Neural cell (in vitro differentiated cells): ENCODE measurements at regions not wholly inside any gene's neighbourhood (a gene's known extent, or its start where the extent isn't known, plus 50 kb on each side); places are given as distances from the start of the nearest gene placed in this dataset.

Source experiments
- H2AFZ ChIP-seq: fragments of 200-600, 300-800 bp; sonication (generic), shearing (Covaris generic); 2 replicates; pipeline ENCODE4 v1.6.0; 2014; ENCODE audit warnings: low read depth, mild to moderate bottlenecking, antibody characterized with exemption, low read length, moderate library complexity
- H3F3A ChIP-seq: fragments of 200-600 bp; shearing (Covaris generic); 2 replicates; pipeline ENCODE4 v1.6.1; 2016; ENCODE audit warnings: mild to moderate bottlenecking, moderate library complexity, mixed read lengths, antibody characterized with exemption, low read length; ENCODE audit not compliant: insufficient read depth, poor library complexity, severe bottlenecking
- H3K27ac ChIP-seq: fragments of 200-600, 300-800 bp; sonication (generic), shearing (Covaris generic); 2 replicates; pipeline ENCODE4 v1.5.1; 2014; ENCODE audit warnings: mild to moderate bottlenecking, low read length, moderate library complexity
- H3K27me3 ChIP-seq: fragments of 300-800, 200-600 bp; sonication (generic), shearing (Covaris generic); 2 replicates; pipeline ENCODE4 v1.6.0; 2014; ENCODE audit warnings: mild to moderate bottlenecking, low read depth, low read length, moderate library complexity; ENCODE audit not compliant: insufficient read depth
- H3K36me3 ChIP-seq: fragments of 300-800, 200-600 bp; sonication (generic), shearing (Covaris generic); 2 replicates; pipeline ENCODE4 v1.5.1; 2014; ENCODE audit warnings: mild to moderate bottlenecking, antibody characterized with exemption, low read length, moderate library complexity; ENCODE audit not compliant: insufficient read depth
- H3K4me2 ChIP-seq: fragments of 300-800, 200-600 bp; sonication (generic), shearing (Covaris generic); 2 replicates; pipeline ENCODE4 v1.6.0; 2014; ENCODE audit warnings: mild to moderate bottlenecking, low read length
- H3K4me3 ChIP-seq: fragments of 300-800, 200-600 bp; sonication (generic), shearing (Covaris generic); 2 replicates; pipeline ENCODE4 v1.5.1; 2014; ENCODE audit warnings: mild to moderate bottlenecking, low read length, moderate library complexity
- H3K79me2 ChIP-seq: fragments of 200-600 bp; shearing (Covaris generic); replicated peaks from 2 replicates; pipeline ENCODE4 v1.6.0; 2014; ENCODE audit warnings: mild to moderate bottlenecking, low read length, moderate library complexity; ENCODE audit not compliant: insufficient read depth
- H3K9ac ChIP-seq: fragments of 300-800, 200-600 bp; sonication (generic), shearing (Covaris generic); 2 replicates; pipeline ENCODE4 v1.6.1; 2016; ENCODE audit warnings: mild to moderate bottlenecking, low read length, mixed read lengths
- H3K9me2 ChIP-seq: fragments of 200-600 bp; shearing (Covaris generic); 2 replicates; pipeline ENCODE4 v1.6.1; 2016; ENCODE audit warnings: mild to moderate bottlenecking, low read length, mixed read lengths; ENCODE audit not compliant: insufficient read depth
- H3K9me3 ChIP-seq: fragments of 200-600, 300-800 bp; sonication (generic), shearing (Covaris generic); 2 replicates; pipeline ENCODE4 v1.6.1; 2016; ENCODE audit warnings: mild to moderate bottlenecking, mixed run types, low read length, moderate library complexity, mixed read lengths
- H4K20me1 ChIP-seq: fragments of 200-600 bp; shearing (Covaris generic); 2 replicates; pipeline ENCODE4 v1.6.1; 2016; ENCODE audit warnings: mild to moderate bottlenecking, mixed run types; ENCODE audit not compliant: insufficient read depth
- CTCF ChIP-seq: fragments of 450-650 bp; IDR thresholded peaks from 2 replicates; pipeline ENCODE4 v1.5.1; 2014; ENCODE audit warnings: antibody characterized with exemption, mild to moderate bottlenecking, moderate library complexity; ENCODE audit not compliant: poor library complexity, severe bottlenecking
- EP300 ChIP-seq: fragments of 450-650 bp; conservative IDR thresholded peaks from 2 replicates; pipeline ENCODE4 v1.6.1; 2014; ENCODE audit warnings: antibody characterized with exemption, mild to moderate bottlenecking, moderate library complexity; ENCODE audit not compliant: poor library complexity, severe bottlenecking
- EZH2 ChIP-seq: fragments of 200-600, 300-800 bp; shearing (Covaris generic), sonication (generic); IDR thresholded peaks from 2 replicates; pipeline ENCODE4 v1.6.1; 2014; ENCODE audit warnings: antibody characterized with exemption, low read length, borderline replicate concordance, mild to moderate bottlenecking; ENCODE audit not compliant: insufficient read depth, poor library complexity, severe bottlenecking
- MXI1 ChIP-seq: fragments of 450-650 bp; conservative IDR thresholded peaks from 2 replicates; pipeline ENCODE4 v1.6.1; 2014; ENCODE audit warnings: antibody characterized with exemption, mild to moderate bottlenecking; ENCODE audit not compliant: poor library complexity, severe bottlenecking
- POLR2AphosphoS5 ChIP-seq: IDR thresholded peaks from 2 replicates; pipeline ENCODE4 v1.6.1; 2012
- RAD21 ChIP-seq: fragments of 450-650 bp; conservative IDR thresholded peaks from 2 replicates; pipeline ENCODE4 v1.6.1; 2014; ENCODE audit warnings: antibody characterized with exemption, mild to moderate bottlenecking, moderate library complexity
- SMC3 ChIP-seq: fragments of 450-650 bp; conservative IDR thresholded peaks from 2 replicates; pipeline ENCODE4 v1.6.1; 2014; ENCODE audit warnings: antibody characterized with exemption, mild to moderate bottlenecking, moderate library complexity; ENCODE audit not compliant: poor library complexity
- TAF1 ChIP-seq: IDR thresholded peaks from 2 replicates; pipeline ENCODE4 v1.6.1; 2012; ENCODE audit warnings: low read depth
- TF ChIP-seq, protein P1 (sequence below): IDR thresholded peaks from 2 replicates; pipeline ENCODE4 v1.6.1; 2012; ENCODE audit warnings: borderline replicate concordance

GRCh38 chr13:85461621-85462020, 337.6 kb downstream of the SLITRK6 start:
- Histone ChIP-seq H3K4me3 (no peak overlapping the region), H3K27me3 (no peaks in the 10 kb centered on the region), H4K20me1 (no peaks in the 10 kb centered on the region), H2AFZ (no peak overlapping the region), H3K4me2 (no peak overlapping the region), H3K9me3 (peaks cover 8% of the 10 kb centered on the region), H3K9me2 (no peaks in the 10 kb centered on the region), H3K79me2 (no peaks in the 10 kb centered on the region), H3K36me3 (no peaks in the 10 kb centered on the region), H3K9ac (no peak overlapping the region), H3K27ac (no peak overlapping the region), H3F3A (no peaks in the 10 kb centered on the region)
- TF ChIP-seq EZH2 (no peak), TAF1 (no peak), EP300 (no peak), SMC3 (no peak), POLR2AphosphoS5 (no peak), RAD21 (no peak)
- TF ChIP-seq, protein P1, sequence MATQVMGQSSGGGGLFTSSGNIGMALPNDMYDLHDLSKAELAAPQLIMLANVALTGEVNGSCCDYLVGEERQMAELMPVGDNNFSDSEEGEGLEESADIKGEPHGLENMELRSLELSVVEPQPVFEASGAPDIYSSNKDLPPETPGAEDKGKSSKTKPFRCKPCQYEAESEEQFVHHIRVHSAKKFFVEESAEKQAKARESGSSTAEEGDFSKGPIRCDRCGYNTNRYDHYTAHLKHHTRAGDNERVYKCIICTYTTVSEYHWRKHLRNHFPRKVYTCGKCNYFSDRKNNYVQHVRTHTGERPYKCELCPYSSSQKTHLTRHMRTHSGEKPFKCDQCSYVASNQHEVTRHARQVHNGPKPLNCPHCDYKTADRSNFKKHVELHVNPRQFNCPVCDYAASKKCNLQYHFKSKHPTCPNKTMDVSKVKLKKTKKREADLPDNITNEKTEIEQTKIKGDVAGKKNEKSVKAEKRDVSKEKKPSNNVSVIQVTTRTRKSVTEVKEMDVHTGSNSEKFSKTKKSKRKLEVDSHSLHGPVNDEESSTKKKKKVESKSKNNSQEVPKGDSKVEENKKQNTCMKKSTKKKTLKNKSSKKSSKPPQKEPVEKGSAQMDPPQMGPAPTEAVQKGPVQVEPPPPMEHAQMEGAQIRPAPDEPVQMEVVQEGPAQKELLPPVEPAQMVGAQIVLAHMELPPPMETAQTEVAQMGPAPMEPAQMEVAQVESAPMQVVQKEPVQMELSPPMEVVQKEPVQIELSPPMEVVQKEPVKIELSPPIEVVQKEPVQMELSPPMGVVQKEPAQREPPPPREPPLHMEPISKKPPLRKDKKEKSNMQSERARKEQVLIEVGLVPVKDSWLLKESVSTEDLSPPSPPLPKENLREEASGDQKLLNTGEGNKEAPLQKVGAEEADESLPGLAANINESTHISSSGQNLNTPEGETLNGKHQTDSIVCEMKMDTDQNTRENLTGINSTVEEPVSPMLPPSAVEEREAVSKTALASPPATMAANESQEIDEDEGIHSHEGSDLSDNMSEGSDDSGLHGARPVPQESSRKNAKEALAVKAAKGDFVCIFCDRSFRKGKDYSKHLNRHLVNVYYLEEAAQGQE, result no peak

DNA sequence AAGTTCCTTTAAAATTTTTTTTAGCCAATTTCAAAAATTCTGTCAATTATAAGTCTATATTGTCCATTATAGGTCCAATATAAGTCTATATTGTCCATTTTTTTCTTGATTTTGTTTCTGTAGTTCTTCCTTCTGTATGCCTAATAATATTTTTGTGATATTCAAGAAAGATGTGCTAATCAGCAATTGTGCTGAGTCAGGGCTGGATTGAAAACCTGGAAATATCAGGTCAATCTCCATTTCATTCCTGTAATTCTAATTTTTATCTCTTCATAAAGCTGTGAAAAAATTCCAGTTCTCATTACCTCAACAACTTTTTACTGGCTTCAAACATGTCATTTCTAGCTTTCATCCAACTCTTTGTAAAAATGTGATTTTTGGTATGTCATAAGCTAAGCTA, 353.7 kb downstream of the SLITRK6 start:
- Histone ChIP-seq H3K9ac (no peak overlapping the region), H4K20me1 (no peaks in the 10 kb centered on the region)

More for the DNA sequence above, 353.7 kb downstream of the SLITRK6 start:
- no peaks in the 10 kb centered on the region for H3F3A ChIP-seq
- no peaks in the 10 kb centered on the region for H3K79me2 ChIP-seq
- no peak for TF ChIP-seq SMC3
- TF ChIP-seq POLR2AphosphoS5, result no peak
- TF ChIP-seq RAD21, result no peak
- TF ChIP-seq TAF1, result no peak
- TF ChIP-seq MXI1, result no peak
- TF ChIP-seq CTCF, result no peak
- TF ChIP-seq, protein P1, result no peak
- no peak for TF ChIP-seq EP300
- TF ChIP-seq EZH2, result no peak
- H3K27me3 ChIP-seq, result no peaks in the 10 kb centered on the region
- no peaks in the 10 kb centered on the region for H3K9me2 ChIP-seq
- H3K4me3 ChIP-seq, result no peak overlapping the region
- H3K36me3 ChIP-seq, result no peaks in the 10 kb centered on the region
- H3K27ac ChIP-seq, result no peak overlapping the region
- no peak overlapping the region for H2AFZ ChIP-seq
- no peak overlapping the region for H3K4me2 ChIP-seq
- no peaks in the 10 kb centered on the region for H3K9me3 ChIP-seq
